ENCODE measurements at regions not wholly inside any gene's neighbourhood (a gene's known extent, or its start where the extent isn't known, plus 50 kb on each side); places are given as distances from the start of the nearest gene placed in this dataset.
"Not testable (repeated sequence)": the region's sequence is repeated elsewhere in the genome, so short reads cannot be mapped to it uniquely, and the experiment has no call there.

DNA sequence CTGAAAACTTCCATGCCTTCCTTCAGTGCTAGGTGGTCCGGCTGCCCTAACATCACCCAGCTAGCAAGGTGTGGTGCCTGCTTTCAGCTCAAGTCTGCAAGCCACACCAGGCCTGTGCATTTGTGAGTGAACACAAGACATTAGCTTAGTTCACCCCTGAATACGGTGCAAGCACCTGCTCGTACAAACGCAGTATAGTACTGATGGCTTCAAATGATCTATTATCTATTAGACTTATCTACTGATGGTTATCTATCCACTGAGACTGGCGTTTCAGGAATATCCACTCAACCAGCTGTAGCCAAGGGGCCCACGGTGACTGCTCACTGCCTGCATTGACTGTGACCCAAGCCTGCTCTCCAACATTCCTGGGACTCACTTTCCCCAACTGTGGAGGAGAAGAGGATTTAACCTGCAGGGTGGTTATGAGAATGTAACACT lies 155.9 kb downstream of the SHOX start:
- no peak for DNase-seq

DNA sequence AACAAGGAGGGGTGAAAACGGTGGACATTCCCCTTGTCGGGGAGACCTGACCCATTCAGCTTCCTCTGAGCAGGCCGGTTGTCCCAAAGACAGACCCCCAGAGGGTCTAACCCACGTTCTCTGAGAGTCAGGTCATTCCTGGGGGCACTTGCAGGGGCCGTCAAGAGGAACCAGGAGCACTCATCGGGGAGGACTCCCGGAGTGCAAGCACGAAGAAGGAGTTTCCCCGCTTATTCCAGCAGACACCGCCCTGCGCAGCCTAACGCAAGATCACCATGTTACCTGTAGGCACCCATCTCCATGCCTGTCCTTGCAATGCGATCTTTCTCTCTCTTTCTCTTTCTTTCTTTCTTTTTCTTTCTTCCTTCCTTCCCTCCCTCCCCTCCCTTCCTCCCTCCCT lies 154.2 kb downstream of the SHOX start:
- no peak for DNase-seq

DNA sequence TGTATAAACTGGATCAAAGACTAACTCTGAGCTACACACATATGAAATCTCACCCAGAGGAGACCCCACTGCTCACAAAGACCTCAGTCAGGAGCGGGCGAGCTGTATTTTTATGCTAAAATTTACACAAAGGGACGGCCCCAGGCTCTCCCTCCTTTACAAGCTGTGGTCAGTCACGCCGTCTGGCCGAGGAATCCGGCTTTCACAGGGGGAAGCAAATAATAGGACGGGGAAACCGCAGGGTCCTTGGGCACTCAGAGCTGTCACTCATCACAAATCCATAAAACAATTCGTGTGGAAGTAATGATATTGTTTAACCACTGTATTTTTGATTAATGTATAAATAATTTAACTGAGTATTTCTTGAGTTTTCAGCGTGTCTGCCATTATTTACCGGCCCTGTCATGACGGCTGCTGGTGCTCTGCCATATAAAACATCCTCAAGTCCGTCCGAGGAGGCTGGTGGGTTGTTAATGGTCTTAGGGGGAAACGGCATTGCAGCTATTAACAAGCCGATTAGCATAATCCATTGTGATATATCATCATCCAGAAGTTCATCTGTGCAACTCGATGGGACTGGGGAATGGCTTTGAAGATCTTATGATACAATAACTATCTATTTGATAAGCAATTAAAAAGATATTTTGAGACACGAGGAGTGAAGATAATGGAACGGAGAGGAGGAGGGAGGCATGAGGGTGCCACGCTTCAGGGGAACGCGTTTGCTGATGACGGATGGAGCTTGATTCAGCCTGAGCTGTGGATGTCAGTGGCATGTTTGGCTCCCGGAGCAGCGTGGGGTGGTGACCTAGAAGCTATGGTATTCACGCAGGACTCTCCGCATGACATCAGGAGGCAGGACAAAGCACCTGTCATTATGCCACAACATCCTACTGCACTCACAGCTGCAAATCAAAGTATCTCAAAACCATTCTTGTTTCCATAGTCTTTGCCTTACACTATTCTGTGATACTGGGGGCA lies 150.9 kb downstream of the SHOX start:
- DNase-seq: no peak

DNA sequence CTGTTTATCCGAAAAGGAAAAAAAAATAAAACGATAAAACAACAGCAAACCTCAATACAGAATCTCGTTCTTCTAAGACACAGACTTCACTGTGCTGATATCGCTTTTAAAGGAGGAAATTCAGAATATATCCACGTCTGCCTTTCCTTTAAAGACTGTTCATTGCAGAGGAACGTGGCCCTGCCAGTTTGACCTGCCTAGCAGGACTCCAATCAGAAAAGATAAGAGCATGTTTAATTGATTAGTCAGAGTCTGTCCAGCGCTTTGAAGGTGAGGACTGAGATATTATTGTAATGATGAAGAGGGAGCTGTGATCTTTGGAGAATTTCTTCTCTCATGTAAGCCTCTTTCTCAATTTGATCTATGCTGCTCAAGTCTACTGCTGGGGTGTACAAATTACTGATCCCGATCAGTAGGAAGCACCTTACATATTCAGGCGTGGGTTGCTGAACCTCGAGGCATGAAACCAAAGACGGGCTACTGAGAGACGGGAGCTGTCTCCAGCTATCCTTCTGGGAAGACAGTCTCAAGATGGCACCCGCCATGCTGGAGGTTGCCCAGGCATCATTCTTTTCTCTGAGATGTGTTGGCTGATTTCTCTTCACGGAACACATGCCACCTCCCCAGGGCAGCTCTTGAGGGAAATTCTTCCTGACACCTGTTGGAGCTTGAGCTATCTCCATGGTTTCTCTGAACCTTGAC lies 146.1 kb downstream of the SHOX start:
- no peak for DNase-seq

DNA sequence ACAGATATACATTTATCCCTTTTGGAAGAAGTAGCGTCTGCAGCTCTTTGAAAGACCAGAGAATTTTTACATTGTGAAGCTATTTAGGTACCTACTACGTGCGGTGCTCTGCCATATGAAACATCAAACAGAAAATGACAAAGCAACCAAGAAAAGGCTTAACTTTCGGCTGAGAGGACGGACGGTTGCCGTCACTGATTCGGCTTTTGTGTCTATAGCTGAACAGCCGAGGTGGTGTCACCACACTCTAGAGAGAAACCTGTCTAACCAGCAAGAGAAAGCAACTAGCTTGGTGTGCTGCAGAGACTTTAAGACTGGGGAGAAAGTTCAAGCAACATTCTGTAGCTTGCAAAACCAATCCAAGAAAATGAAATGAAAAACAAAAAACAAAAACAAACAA lies 145.5 kb downstream of the SHOX start:
- no peak for DNase-seq

DNA sequence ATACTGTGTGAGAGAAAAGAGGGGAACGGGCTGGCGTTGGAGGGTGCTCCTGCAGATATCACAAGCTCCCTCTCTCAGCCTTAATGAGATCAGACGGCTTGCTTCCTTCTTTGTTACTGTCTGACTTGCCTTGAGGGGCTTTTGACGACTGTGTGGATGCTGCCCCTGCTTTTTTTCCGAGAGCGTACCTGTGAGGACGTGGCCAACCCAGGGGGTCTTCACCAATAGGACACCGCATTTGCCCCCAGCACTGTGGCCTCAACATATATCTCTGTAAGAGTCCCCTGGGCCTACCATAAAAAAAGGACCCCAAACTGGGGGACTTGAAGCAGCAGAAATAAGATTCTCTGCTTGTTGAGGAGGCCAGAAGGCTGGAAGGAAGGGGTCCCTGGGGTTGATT lies 143.9 kb downstream of the SHOX start:
- DNase-seq: no peak

DNA sequence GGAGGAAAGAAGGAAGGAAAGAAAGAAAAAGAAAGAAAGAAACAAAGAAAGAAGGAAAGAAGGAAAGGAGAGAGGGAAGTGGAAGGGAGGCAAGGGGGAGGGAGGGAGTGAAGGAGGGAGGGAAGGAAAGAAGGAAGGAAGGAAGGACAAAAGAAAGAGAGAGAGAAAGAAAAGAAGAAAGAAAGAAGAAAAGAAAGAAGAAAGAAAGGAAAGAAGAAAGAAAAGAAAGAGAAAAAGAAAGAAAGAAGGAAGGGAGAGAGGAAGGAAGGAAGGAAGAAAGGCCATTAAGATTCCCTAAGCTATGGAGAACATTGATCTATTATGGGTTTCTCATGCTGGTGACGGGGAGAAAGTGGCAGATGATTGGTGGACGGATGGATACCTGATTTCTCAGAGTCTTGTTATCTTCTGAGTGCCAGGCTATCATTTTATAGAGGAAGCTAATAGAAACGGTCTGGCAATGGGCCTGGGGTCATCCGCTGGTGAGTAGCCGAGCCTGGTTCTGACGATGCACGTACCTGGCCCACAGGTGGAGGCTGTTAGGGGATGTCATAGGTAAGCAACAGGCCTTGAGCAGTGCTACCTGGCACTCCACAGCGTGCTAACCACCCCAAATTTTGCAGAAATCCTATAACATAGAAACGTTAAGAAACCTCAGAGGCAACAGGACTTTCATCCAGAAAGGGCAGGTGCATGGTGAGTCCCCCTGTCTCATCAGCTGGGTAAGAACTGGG lies 142.9 kb downstream of the SHOX start:
- DNase-seq: no peak

DNA sequence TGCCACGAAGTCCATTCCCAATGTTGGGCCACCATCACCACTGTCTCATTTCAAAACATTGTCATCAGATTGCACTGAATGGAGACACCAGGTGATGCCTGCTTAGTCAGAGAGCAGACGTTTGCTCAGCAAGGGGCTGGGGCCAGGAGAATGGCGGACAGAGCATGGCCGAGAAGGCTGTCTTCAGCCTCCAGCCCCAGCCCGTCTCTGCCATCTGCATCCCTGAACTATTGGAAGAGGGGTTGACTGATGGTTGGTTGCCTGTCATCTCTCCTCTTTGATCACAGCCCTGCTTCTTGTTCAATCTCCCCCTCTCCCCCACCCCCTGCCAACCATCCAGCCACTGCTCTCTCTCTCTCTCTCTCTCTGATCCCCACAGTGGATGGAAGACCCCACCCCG lies 140.9 kb downstream of the SHOX start:
- DNase-seq: no peak

DNA sequence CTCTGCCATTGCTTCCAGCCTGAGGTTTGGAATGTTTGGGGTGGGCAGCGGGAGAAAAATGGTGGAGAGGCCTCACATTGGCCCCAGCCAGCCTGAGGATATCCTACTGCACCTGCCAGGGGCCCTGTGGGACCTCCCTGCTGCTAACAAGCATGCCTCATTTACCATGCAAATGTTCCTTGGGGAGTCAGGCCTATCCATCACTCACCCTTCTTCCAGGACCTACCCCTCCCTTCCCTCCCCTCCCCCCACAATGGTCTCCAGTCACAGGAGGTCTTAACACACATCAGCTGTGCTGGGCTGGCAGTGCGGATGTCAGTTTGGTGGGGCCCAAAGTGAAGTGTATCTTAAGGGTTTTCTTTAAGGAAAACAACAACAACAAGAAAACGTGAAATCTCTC lies 139.2 kb downstream of the SHOX start:
- DNase-seq: no peak

DNA sequence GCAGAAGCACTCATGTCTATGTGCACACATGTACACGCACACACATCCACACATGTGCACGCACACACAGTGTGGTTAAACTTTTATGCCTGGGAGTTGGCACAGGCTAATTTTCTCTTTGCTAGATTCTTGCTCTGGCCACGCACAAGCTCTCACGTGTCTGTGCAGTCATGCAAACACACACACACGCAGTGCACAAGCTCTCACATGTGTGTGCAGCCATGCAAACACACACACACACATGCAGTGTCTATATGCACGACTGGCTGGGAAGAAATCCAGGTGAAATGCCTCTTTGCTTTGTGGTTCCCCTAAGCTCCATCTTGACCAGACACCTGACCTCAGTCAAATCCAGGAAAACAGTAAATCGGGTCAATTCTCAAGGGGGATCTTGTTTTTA lies 138.0 kb downstream of the SHOX start:
- no peak for DNase-seq

DNA sequence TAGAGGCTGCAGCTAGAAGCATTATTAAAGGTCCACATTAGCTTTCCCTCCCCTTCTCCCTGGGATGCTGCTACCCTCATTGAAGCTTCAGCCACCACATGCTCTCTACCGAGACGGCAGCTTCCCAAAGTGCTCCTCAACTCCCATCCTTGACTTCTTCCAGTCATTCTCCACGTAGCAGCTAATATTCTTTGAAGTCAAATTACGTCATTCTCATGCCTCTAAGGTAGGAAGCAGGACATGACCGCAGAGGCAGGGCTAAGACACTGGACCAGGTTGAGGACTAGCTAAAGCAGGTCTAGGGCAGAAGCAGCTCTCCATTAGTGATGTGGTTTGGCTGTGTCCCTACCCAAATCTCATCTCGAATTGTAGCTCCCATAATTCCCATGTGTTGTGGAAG lies 128.3 kb downstream of the SHOX start:
- no peak for DNase-seq

DNA sequence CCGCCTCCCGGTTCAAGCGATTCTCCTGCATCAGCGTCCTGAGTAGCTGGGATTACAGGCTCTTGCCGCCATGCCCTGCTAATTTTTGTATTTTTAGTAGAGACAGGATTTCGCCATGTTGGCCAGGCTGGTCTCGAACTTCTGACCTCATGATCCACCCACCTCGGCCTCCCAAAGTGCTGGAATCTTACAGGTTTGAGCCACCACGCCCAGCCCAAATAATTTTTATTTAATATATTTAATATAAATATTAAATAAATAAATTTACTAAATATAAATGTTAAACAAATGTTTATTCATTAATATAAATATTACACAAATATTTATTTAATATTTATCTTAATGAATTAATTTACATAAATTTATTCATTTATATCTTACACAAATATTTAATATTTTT lies 120.2 kb downstream of the SHOX start:
- no peak for DNase-seq

DNA sequence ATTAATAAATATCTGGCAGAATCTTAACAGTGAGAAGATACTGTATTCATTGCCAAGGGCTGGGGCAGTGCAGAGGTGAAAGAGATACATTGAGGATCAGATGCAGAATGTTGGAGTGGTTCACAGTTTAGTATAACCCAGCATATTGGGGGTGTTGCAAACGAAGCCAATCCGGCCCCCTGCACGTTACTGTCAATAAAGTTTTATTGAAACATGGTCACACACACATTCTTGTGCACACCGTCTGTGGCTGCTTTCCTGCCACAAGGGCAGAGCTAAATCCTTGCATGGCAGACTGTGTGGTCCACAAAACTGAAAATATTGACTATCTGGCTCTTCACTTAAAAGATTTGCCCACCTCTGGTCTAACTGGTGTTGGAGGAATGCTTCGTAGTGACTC lies 119.7 kb downstream of the SHOX start:
- no peak for DNase-seq

DNA sequence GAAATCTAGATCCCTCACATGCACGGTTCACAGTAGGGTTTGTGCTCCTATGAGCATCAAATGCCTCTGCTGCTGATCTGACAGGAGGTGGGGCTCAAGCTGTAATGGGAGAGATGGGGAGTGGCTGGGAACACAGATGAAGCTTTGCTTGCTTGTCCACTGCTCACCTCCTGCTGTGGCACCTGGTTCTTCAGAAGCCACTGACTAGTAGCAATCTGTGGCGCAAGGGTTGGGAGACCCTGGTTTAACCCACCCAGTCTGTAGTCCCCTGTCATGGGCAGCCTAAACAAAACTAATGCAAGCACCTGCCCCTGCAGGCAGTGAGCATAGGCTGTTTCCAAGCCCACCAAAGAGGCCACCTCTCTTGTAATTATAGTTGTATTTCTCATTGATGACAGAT lies 116.6 kb downstream of the SHOX start:
- no peak for DNase-seq

DNA sequence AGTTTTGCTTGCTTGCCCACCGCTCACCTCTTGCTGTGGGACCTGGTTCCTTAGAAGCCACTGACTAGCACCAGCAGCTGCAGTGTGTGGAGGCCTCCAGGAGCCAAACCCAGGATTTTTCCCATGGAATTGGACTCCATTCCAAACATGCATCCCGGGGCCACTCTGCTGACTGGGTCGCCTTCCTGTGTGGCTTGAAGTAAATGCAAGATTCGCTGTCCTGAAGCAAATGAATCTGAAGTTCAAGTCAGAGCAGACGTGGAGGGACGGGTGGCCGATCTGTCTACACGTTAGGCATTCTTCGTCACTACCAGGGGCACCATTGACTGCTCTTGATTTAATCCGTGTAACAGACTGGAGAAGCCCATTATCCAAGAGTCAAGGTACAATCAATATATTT lies 109.0 kb downstream of the SHOX start:
- DNase-seq: no peak

DNA sequence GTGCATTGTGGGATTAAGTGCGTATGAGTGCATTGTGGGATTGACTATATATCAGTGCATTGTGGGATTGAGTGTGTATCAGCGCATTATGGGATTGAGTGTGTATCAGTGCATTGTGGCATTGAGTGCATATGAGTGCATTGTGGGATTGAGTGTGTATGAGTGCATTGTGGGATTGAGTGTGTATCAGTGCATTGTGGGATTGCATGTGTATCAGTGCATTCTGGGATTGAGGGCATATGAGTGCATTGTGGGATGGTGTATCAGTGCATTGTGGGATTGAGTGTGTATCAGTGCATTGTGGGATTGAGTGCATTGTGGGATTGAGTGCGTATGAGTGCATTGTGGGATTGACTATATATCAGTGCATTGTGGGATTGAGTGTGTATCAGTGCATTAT lies 106.4 kb downstream of the SHOX start:
- not testable (repeated sequence) for DNase-seq

DNA sequence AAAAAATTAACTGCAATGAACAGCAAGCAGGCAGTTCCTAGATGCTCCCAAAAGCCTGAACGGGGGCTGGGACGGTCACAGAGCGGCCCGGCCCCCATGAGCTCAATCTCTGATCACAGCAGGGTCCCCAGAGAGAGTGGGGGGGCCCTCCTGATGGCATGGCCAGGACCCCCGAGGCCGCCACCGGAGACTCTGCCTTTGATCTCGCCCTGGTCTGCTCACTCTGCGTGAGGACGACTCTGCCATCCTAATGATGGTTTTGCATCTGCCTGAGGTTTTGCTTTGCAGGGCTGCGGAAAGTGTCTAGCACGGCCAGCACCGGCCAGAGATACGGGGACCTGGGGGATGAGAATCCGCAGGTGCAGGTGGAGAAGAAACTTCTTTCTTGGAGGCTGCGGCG lies 103.8 kb downstream of the SHOX start:
- no peak for DNase-seq

DNA sequence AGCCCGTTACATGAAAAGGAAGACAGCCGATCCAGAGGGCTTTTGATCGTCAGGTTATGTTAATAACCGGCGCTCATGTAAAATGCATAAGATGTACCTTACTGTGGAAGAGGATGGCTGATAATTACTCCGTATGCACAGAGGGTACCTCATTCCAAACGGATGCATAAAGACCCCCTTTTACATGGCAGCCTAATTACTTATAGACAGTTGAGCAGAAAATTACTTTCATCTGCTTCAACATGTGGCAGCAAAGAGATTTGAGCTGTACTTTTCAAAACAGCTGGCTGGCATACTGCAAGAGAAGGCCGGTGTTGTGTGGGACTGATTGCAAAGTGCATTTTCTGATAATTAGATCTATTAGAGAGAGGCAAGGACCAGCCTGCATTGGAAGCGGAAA lies 103.4 kb downstream of the SHOX start:
- DNase-seq: no peak

DNA sequence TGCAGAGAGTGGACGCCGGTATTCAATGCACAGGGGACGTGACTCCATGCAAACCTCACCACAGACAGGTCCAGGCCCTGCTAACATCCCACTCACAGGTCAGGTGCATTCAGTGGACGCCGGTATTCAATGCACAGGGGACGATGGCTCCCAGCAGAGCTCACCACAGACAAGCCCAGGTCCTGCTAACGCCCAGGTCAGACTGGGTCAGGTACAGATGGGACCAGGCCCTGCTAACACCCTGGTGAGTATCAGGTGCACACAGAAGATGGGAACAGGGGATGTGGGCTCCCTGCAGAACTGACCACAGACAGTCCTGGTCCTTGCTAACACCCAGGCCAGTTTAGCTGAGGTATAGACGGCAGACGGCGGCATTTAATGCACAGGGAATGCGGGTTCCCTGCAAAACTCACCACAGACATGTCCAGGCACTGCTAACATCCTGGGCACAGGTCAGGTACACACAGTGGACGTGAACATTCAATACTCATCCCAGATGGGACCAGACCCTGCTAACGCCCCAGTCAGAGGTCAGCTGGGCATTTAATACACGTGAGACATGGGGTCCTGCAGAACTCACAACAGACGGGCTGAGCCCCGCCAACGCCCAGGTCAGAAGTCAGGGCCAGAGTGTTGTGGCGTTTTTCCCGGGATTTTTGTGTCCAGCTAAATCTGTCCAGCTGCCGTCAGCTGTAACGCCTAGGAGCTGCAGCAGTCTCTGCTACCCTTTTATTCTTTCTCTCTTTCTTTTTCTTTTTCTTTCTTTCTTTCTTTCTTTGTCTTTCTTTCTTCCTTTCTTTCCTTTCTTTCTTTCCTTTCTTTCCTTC lies 99.2 kb downstream of the SHOX start:
- DNase-seq: no peak

DNA sequence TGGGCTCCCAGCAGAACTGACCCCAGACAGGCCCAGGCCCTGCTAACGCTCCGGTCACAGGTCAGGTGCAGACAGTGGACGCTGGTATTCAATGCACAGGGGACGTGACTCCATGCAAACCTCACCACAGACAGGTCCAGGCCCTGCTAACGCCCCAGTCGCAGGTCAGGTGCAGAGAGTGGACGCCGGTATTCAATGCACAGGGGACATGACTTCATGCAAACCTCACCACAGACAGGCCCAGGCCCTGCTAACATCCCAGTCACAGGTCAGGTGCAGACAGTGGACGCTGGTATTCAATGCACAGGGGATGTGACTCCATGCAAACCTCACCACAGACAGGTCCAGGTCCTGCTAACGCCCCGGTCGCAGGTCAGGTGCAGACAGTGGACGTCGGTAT lies 98.5 kb downstream of the SHOX start:
- DNase-seq: not testable (repeated sequence)

DNA sequence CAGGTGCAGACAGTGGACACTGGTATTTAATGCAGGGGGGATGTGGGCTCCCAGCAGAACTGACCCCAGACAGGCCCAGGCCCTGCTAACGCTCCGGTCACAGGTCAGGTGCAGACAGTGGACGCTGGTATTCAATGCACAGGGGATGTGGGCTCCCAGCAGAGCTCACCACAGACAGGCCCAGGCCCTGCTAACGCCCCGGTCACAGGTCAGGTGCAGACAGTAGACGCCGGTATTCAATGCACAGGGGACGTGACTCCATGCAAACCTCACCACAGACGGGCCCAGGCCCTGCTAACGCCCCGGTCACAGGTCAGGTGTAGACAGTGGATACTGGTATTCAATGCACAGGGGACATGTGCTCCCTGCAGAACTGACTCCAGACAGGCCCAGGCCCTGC lies 98.0 kb downstream of the SHOX start:
- not testable (repeated sequence) for DNase-seq

DNA sequence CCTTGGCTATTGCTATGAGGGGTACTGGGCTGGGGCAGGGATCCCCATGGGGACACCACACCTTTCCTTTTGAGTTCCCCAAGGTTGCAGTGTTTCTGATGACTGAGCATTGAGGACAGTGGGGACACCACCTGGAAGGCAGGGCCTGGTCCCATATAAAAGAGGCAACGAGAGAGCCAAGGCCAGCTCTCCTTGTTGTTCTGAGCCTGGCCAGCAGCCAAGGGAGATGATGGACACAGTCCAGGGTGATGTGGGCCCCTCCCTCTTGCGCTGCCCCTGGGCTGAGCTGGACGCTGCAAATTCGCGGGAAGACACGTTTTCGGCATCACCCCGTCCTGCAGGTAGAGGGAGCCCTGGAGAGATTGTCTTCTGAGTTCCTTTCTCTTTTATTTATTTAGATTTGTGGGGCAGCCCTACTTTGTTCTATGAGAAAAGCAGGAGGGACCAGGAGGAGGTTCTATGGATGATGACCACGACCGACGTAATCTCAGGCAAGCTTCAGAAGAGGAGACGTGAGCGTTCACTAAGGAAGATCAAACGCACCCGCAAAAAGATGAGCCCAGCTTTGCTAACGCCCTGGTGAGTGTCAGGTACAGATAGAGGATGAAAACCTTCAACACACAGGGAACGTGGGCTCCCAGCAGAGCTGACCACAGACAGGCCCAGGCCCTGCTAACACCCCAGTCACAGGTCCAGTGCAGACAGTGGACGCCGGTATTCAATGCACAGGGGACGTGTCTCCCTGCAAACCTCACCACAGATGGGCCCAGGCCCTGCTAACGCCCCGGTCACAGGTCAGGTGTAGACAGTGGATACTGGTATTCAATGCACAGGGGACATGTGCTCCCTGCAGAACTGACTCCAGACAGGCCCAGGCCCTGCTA lies 97.4 kb downstream of the SHOX start:
- DNase-seq: no peak
